SK-N-SH (cell line): ENCODE measurements at regions not wholly inside any gene's neighbourhood (a gene's known extent, or its start where the extent isn't known, plus 50 kb on each side); places are given as distances from the start of the nearest gene placed in this dataset.

Experiments used
- CTCF ChIA-PET: fragments of 300-600, 350-600 bp; formaldehyde crosslinking; extraction: SDS; loops from one replicate; lab custom pipeline; 2021; lab: Yijun Ruan, JAX
- POLR2A ChIA-PET: fragments of 350-600 bp; sonication (Branson Sonifier 250); formaldehyde crosslinking; extraction: SDS; loops from one replicate; lab custom pipeline; 2020; ENCODE audit warnings: antibody characterized with exemption, inconsistent platforms; lab: Yijun Ruan, JAX
- DNase-seq: peaks from one replicate; pipeline ENCODE4 v3.0.0; 2012
- H2AFZ ChIP-seq: fragments of 200-600 bp; sonication (generic); 2 replicates; pipeline ENCODE4 v1.8.1; 2016; ENCODE audit warnings: antibody characterized with exemption, mild to moderate bottlenecking, low read depth
- H3F3A ChIP-seq: fragments of 200-600 bp; sonication (generic); replicated peaks from 2 replicates; pipeline ENCODE3; 2016; ENCODE audit warnings: antibody characterized with exemption, mild to moderate bottlenecking; ENCODE audit not compliant: insufficient read depth
- H3K27ac ChIP-seq, 2 experiments: fragments of 200-500 bp in 1 of 2; fragments of 200-600 bp in 1 of 2; sonication (Bioruptor generic) in 1 of 2; sonication (generic), shearing (Covaris generic) in 1 of 2; 2 replicates each; pipeline versions ENCODE4 v1.5.1 to v1.6.1; 2014 to 2016; ENCODE audit warnings: low read depth in 2 of 2, inconsistent platforms in 1 of 2, low read length in 1 of 2, mild to moderate bottlenecking in 1 of 2, mixed read lengths in 1 of 2
- H3K27me3 ChIP-seq: fragments of 200-600 bp; sonication (generic), shearing (Covaris generic); 2 replicates; pipeline ENCODE4 v1.6.1; 2016; ENCODE audit warnings: mixed run types; ENCODE audit not compliant: insufficient read depth
- H3K36me3 ChIP-seq, 2 experiments: fragments of 200-500 bp in 1 of 2; fragments of 200-600 bp in 1 of 2; sonication (Bioruptor generic) in 1 of 2; sonication (generic) in 1 of 2; replicated peaks in 1 of 2; 2 replicates each; pipeline versions ENCODE3 to v1.5.1; 2014 to 2016; ENCODE audit warnings: low read length in 1 of 2, mild to moderate bottlenecking in 1 of 2; ENCODE audit not compliant: insufficient read depth in 2 of 2, control insufficient read depth in 1 of 2
- H3K4me1 ChIP-seq, 2 experiments: fragments of 200-500 bp in 1 of 2; fragments of 200-600 bp in 1 of 2; sonication (Bioruptor generic) in 1 of 2; sonication (generic), shearing (Covaris generic) in 1 of 2; 2 replicates each; pipeline versions ENCODE4 v1.5.1 to v1.6.1; 2014 to 2016; ENCODE audit warnings: low read depth in 1 of 2, low read length in 1 of 2, mixed run types in 1 of 2; ENCODE audit not compliant: insufficient read depth in 2 of 2, control insufficient read depth in 1 of 2
- H3K4me2 ChIP-seq: fragments of 200-600 bp; sonication (generic), shearing (Covaris generic); 2 replicates; pipeline ENCODE4 v1.6.1; 2017; ENCODE audit warnings: mixed run types
- H3K4me3 ChIP-seq, 2 experiments: fragments of 200-500 bp in 1 of 2; fragments of 200-600 bp in 1 of 2; sonication (Bioruptor generic) in 1 of 2; sonication (generic), shearing (Covaris generic) in 1 of 2; 2 replicates each; pipeline versions ENCODE4 v1.5.1 to v1.8.1; 2014 to 2016; ENCODE audit warnings: low read depth in 2 of 2, inconsistent platforms in 1 of 2, low read length in 1 of 2, mild to moderate bottlenecking in 1 of 2, mixed read lengths in 1 of 2, moderate library complexity in 1 of 2
- H3K79me2 ChIP-seq: fragments of 200-600 bp; sonication (generic); 2 replicates; pipeline ENCODE4 v1.8.1; 2017; ENCODE audit warnings: mild to moderate bottlenecking; ENCODE audit not compliant: insufficient read depth
- H3K9ac ChIP-seq: fragments of 200-600 bp; sonication (generic); 2 replicates; pipeline ENCODE4 v1.6.1; 2017; ENCODE audit warnings: mixed run types
- H3K9me2 ChIP-seq: fragments of 200-600 bp; sonication (generic); 2 replicates; pipeline ENCODE4 v1.6.1; 2017; ENCODE audit warnings: mixed run types
- H3K9me3 ChIP-seq: fragments of 200-600 bp; sonication (generic); 2 replicates; pipeline ENCODE4 v1.6.1; 2017; ENCODE audit warnings: mixed run types, mild to moderate bottlenecking, moderate library complexity
- H4K20me1 ChIP-seq: fragments of 200-600 bp; sonication (generic); 2 replicates; pipeline ENCODE4 v1.6.1; 2017; ENCODE audit warnings: mild to moderate bottlenecking, mixed run types; ENCODE audit not compliant: insufficient read depth
- CHD2 ChIP-seq: fragments of 150-350 bp; IDR thresholded peaks from 2 replicates; pipeline ENCODE4 v1.6.1; 2018; ENCODE audit warnings: low read length; ENCODE audit not compliant: partially characterized antibody
- ELF1 ChIP-seq: IDR thresholded peaks from 2 replicates; pipeline ENCODE4 v1.4.0; 2012
- EZH2phosphoT487 ChIP-seq: fragments of 200-600 bp; sonication (generic); IDR thresholded peaks from 2 replicates; pipeline ENCODE4 v1.6.1; 2017; ENCODE audit warnings: low read depth, mixed run types, mild to moderate bottlenecking, antibody characterized with exemption, moderate library complexity, borderline replicate concordance
- FOSL2 ChIP-seq: IDR thresholded peaks from 2 replicates; pipeline ENCODE4 v1.4.0; 2012; ENCODE audit warnings: low read depth, mild to moderate bottlenecking, moderate library complexity, borderline replicate concordance
- FOXJ3 ChIP-seq: sonication (generic); formaldehyde crosslinking; IDR thresholded peaks from 2 replicates; pipeline ENCODE4 v1.5.1; 2020; ENCODE audit warnings: mild to moderate bottlenecking, missing genetic modification reagents
- GABPA ChIP-seq: IDR thresholded peaks from 2 replicates; pipeline ENCODE4 v1.4.0; 2012; ENCODE audit warnings: low read depth, mild to moderate bottlenecking
- IRF3 ChIP-seq: fragments of 150-350 bp; IDR thresholded peaks from 2 replicates; pipeline ENCODE4 v1.6.1; 2016; ENCODE audit warnings: mild to moderate bottlenecking, low read depth, low read length
- JUND ChIP-seq: IDR thresholded peaks from 2 replicates; pipeline ENCODE4 v1.4.0; 2012
- MAX ChIP-seq: IDR thresholded peaks from 2 replicates; pipeline ENCODE4 v1.4.0; 2012; ENCODE audit warnings: low read depth
- MEF2A ChIP-seq: IDR thresholded peaks from 2 replicates; pipeline ENCODE4 v1.4.0; 2012; ENCODE audit warnings: low read depth, borderline replicate concordance
- MXI1 ChIP-seq: IDR thresholded peaks from 2 replicates; pipeline ENCODE4 v1.6.1; 2012; ENCODE audit warnings: mild to moderate bottlenecking, low read depth, low read length, improper control_type of control experiment
- NRF1 ChIP-seq: IDR thresholded peaks from 2 replicates; pipeline ENCODE4 v1.6.1; 2012; ENCODE audit warnings: low read depth, mild to moderate bottlenecking, low read length
- RCOR1 ChIP-seq: fragments of 150-350 bp; IDR thresholded peaks from 2 replicates; pipeline ENCODE4 v1.6.1; 2017; ENCODE audit warnings: antibody characterized with exemption, low read length
- TAF1 ChIP-seq: IDR thresholded peaks from 2 replicates; pipeline ENCODE4 v1.6.1; 2012; ENCODE audit warnings: low read depth, mild to moderate bottlenecking, low read length, moderate library complexity, borderline replicate concordance
- TCF12 ChIP-seq: IDR thresholded peaks from 2 replicates; pipeline ENCODE4 v1.4.0; 2012
- TEAD4 ChIP-seq: IDR thresholded peaks from 2 replicates; pipeline ENCODE4 v1.4.0; 2012; ENCODE audit warnings: mild to moderate bottlenecking, borderline replicate concordance; ENCODE audit not compliant: insufficient read depth
- USF1 ChIP-seq: IDR thresholded peaks from 2 replicates; pipeline ENCODE4 v1.4.0; 2012; ENCODE audit warnings: low read depth, borderline replicate concordance
- YY1 ChIP-seq: IDR thresholded peaks from 2 replicates; pipeline ENCODE4 v1.4.0; 2012; ENCODE audit warnings: low read depth, mild to moderate bottlenecking
- ZBTB33 ChIP-seq: IDR thresholded peaks from 2 replicates; pipeline ENCODE4 v1.4.0; 2012; ENCODE audit warnings: low read depth, borderline replicate concordance
- WGBS: methylation state at CpG from one replicate; pipeline ENCODE4 v1.1.6; 2017; ENCODE audit warnings: low lambda C conversion rate; 5-methylcytosine and 5-hydroxymethylcytosine counted together

GRCh38 chr2:226351711-226352110, 447.9 kb downstream of the IRS1 start:
- H3F3A ChIP-seq: no peaks in the 10 kb centered on the region
- no peak for DNase-seq
- H3K9me2 ChIP-seq: no peaks in the 10 kb centered on the region
- H3K79me2 ChIP-seq: no peaks in the 10 kb centered on the region
- H3K4me1 ChIP-seq: no peaks in the 10 kb centered on the region
- no peaks in the 10 kb centered on the region for H4K20me1 ChIP-seq
- H3K36me3 ChIP-seq: no peaks in the 10 kb centered on the region
- H2AFZ ChIP-seq: no peak overlapping the region
- H3K27ac ChIP-seq: no peak overlapping the region
- 17% methylated on average over 2 of the region's 2 CpGs for WGBS
- CTCF ChIA-PET: interaction anchor here (1.3 kb wide), 1 partner anchor 451 kb away, joined by 3 read pairs; no protein-coding TSS in a partner anchor
- H3K4me2 ChIP-seq: no peak overlapping the region
- no peaks in the 10 kb centered on the region for H3K9me3 ChIP-seq
- H3K4me3 ChIP-seq: no peak overlapping the region
- H3K9ac ChIP-seq: no peak overlapping the region
- POLR2A ChIA-PET: no interaction called here
- H3K27me3 ChIP-seq: no peaks in the 10 kb centered on the region
- TF ChIP-seq FOXJ3 (CRISPR knock-in tag): no peak
- TF ChIP-seq RCOR1: no peak

GRCh38 chr2:226339616-226340015, 460.0 kb downstream of the IRS1 start:
- TF ChIP-seq MXI1 (no peak), TEAD4 (no peak), IRF3 (no peak), EZH2phosphoT487 (no peak)
- TF ChIP-seq, all 33 proteins: peak for 0
- no peaks in the 10 kb centered on the region for H3K79me2 ChIP-seq
- ChIA-PET CTCF (no interaction called here), POLR2A (no interaction called here)
- no peaks in the 10 kb centered on the region for H3K36me3 ChIP-seq
- no peak for DNase-seq
- H3K9me3 ChIP-seq: no peaks in the 10 kb centered on the region
- no peaks in the 10 kb centered on the region for H3F3A ChIP-seq
- no peak overlapping the region for H3K4me2 ChIP-seq
- H3K9ac ChIP-seq: no peak overlapping the region
- H3K4me3 ChIP-seq: no peak overlapping the region
- no peak overlapping the region for H3K27ac ChIP-seq
- H3K4me1 ChIP-seq: 0 out of 4 replicates have a peak, but pooled peaks cover 0 to 4% of the 10 kb centered on the region in 2 experiments
- no peaks in the 10 kb centered on the region for H3K9me2 ChIP-seq
- H3K27me3 ChIP-seq: no peaks in the 10 kb centered on the region
- no peak overlapping the region for H2AFZ ChIP-seq
- no peaks in the 10 kb centered on the region for H4K20me1 ChIP-seq

- Histone ChIP-seq H3K36me3 (no peaks in the 10 kb centered on the region), H3K27me3 (no peaks in the 10 kb centered on the region), H3K4me3 (no peak overlapping the region), H3K9me2 (no peaks in the 10 kb centered on the region), H3K79me2 (no peaks in the 10 kb centered on the region), H3K4me1 (0 out of 4 replicates have a peak, but pooled peaks cover 0 to 4% of the 10 kb centered on the region in 2 experiments), H2AFZ (no peak overlapping the region), H3K27ac (no peak overlapping the region), H3F3A (no peaks in the 10 kb centered on the region), H3K4me2 (no peak overlapping the region), H3K9ac (no peak overlapping the region), H3K9me3 (no peaks in the 10 kb centered on the region), H4K20me1 (no peaks in the 10 kb centered on the region)
- CTCF ChIA-PET: no interaction called here
- POLR2A ChIA-PET: no interaction called here
- DNase-seq: no peak
- TF ChIP-seq MAX (no peak), GABPA (no peak), TAF1 (no peak), USF1 (no peak), CHD2 (no peak), TCF12 (no peak), FOSL2 (no peak), ZBTB33 (no peak), NRF1 (no peak), JUND (no peak), MXI1 (no peak), IRF3 (no peak), ELF1 (no peak), YY1 (no peak), MEF2A (no peak), EZH2phosphoT487 (no peak), FOXJ3 (CRISPR knock-in tag) (no peak)
These were observed 460.8 kb downstream of the IRS1 start for GRCh38 chr2:226338825-226339224.
